Activated effector memory CD4-positive, alpha-beta T cell treated with Interleukin-2 at 50 U/mL for 16 hours (primary cell): ENCODE measurements at regions not wholly inside any gene's neighbourhood (a gene's known extent, or its start where the extent isn't known, plus 50 kb on each side); places are given as distances from the start of the nearest gene placed in this dataset.
"Not testable (repeated sequence)": the region's sequence is repeated elsewhere in the genome, so short reads cannot be mapped to it uniquely, and the experiment has no call there.

Experiments used
- DNase-seq: peaks from one replicate; pipeline ENCODE4 v3.0.0-alpha.2; 2020

GRCh38 chr1:221598122-221598521, 143.8 kb downstream of the DUSP10 start:
- DNase-seq: no peak

GRCh38 chr1:221601166-221601565, 140.7 kb downstream of the DUSP10 start:
- DNase-seq: no peak

- DNase-seq: no peak
Measured at GRCh38 chr1:221602830-221603229, 139.1 kb downstream of the DUSP10 start.

- DNase-seq: not testable (repeated sequence)
Measured at GRCh38 chr1:221604390-221604789, 137.5 kb downstream of the DUSP10 start.

- no peak for DNase-seq
Measured at GRCh38 chr1:221604948-221605347, 136.9 kb downstream of the DUSP10 start.

- DNase-seq: no peak
Measured at GRCh38 chr1:221605569-221605968, 136.3 kb downstream of the DUSP10 start.

GRCh38 chr1:221606256-221606655, 135.6 kb downstream of the DUSP10 start:
- no peak for DNase-seq

GRCh38 chr1:221608835-221609320, 133.0 kb downstream of the DUSP10 start:
- no peak for DNase-seq

GRCh38 chr1:221611656-221612046, 130.2 kb downstream of the DUSP10 start:
- no peak for DNase-seq

GRCh38 chr1:221612047-221612777, 129.7 kb downstream of the DUSP10 start:
- no peak for DNase-seq

- DNase-seq: no peak
Measured at GRCh38 chr1:221620437-221621384, 121.2 kb downstream of the DUSP10 start.

- no peak for DNase-seq
Measured at GRCh38 chr1:221621683-221622082, 120.2 kb downstream of the DUSP10 start.

GRCh38 chr1:221622389-221622788, 119.5 kb downstream of the DUSP10 start:
- no peak for DNase-seq

- DNase-seq: no peak
Measured at GRCh38 chr1:221625026-221625425, 116.9 kb downstream of the DUSP10 start.

GRCh38 chr1:221626041-221626440, 115.8 kb downstream of the DUSP10 start:
- no peak for DNase-seq

GRCh38 chr1:221630236-221630635, 111.7 kb downstream of the DUSP10 start:
- no peak for DNase-seq

- no peak for DNase-seq
Measured at GRCh38 chr1:221631556-221631955, 110.3 kb downstream of the DUSP10 start.

GRCh38 chr1:221632072-221632471, 109.8 kb downstream of the DUSP10 start:
- no peak for DNase-seq

GRCh38 chr1:221633841-221634409, 108.0 kb downstream of the DUSP10 start:
- no peak for DNase-seq

GRCh38 chr1:221634606-221635005, 107.3 kb downstream of the DUSP10 start:
- no peak for DNase-seq

- no peak for DNase-seq
Measured at GRCh38 chr1:221635305-221635704, 106.6 kb downstream of the DUSP10 start.

GRCh38 chr1:221636096-221636495, 105.8 kb downstream of the DUSP10 start:
- no peak for DNase-seq

- no peak for DNase-seq
Measured at GRCh38 chr1:221636967-221637366, 104.9 kb downstream of the DUSP10 start.
